T-cell (primary cell): ENCODE measurements at regions not wholly inside any gene's neighbourhood (a gene's known extent, or its start where the extent isn't known, plus 50 kb on each side); places are given as distances from the start of the nearest gene placed in this dataset.

Experiments used
- ATAC-seq, 4 experiments: fragments of 200-7000 bp in 3 of 4; fragments of 150-1000 bp in 1 of 4; cut with Tn5 transposase; replicated peaks in 1 of 4; 1 replicate in 3 of 4; 2 replicates in 1 of 4; pipeline ENCODE4 v1.10.0; 2021; ENCODE audit warnings: moderate library complexity in 3 of 4, mild to moderate bottlenecking in 2 of 4, moderate number of reproducible peaks in 1 of 4
- CTCF ChIA-PET, 2 donors: fragments of 300-600 bp; sonication (Branson Sonifier 250); formaldehyde crosslinking; loops; one replicate each; lab custom pipeline; 2022; ENCODE audit warnings: antibody characterized with exemption in 2 of 2; lab: Charles Lee
- POLR2A ChIA-PET, 2 donors: fragments of 300-600 bp; sonication (Branson Sonifier 250); formaldehyde crosslinking; loops; one replicate each; lab custom pipeline; 2022; ENCODE audit warnings: antibody characterized with exemption in 2 of 2; lab: Charles Lee
- DNase-seq, 35 experiments: peaks; one replicate each; pipeline versions ENCODE4 v3.0.0 to v3.0.0-alpha.2; 2013 to 2023
- H3K27ac ChIP-seq: one replicate; pipeline ENCODE4 v1.5.1; 2013; ENCODE audit warnings: low read length
- H3K27me3 ChIP-seq, 2 experiments: replicated peaks in 1 of 2; 1 replicate in 1 of 2; 2 replicates in 1 of 2; pipeline versions ENCODE4 v1.6.1 to v1.7.0; 2013; ENCODE audit warnings: low read length in 1 of 2, mixed read lengths in 1 of 2; ENCODE audit not compliant: control insufficient read depth in 2 of 2, insufficient read depth in 2 of 2; ENCODE audit errors: extremely low read depth in 1 of 2
- H3K36me3 ChIP-seq, 2 donors: 1 replicate in 1 of 2; 2 replicates in 1 of 2; pipeline versions ENCODE4 v1.6.1 to v1.7.0; 2013; ENCODE audit warnings: low read length in 1 of 2; ENCODE audit not compliant: control insufficient read depth in 2 of 2, insufficient read depth in 1 of 2; ENCODE audit errors: extremely low read depth in 1 of 2
- H3K4me1 ChIP-seq, 2 experiments: 1 replicate in 1 of 2; 2 replicates in 1 of 2; pipeline versions ENCODE4 v1.6.1 to v1.7.0; 2013; ENCODE audit warnings: low read length in 2 of 2, mixed read lengths in 1 of 2; ENCODE audit not compliant: insufficient read depth in 2 of 2, control insufficient read depth in 1 of 2; ENCODE audit errors: extremely low read depth in 1 of 2
- H3K4me3 ChIP-seq, 2 donors: 1 replicate in 1 of 2; 2 replicates in 1 of 2; pipeline versions ENCODE4 v1.5.1 to v1.7.0; 2013; ENCODE audit warnings: mild to moderate bottlenecking in 2 of 2, low read length in 1 of 2, moderate library complexity in 1 of 2; ENCODE audit not compliant: control insufficient read depth in 1 of 2; ENCODE audit errors: extremely low read depth in 1 of 2
- H3K9me3 ChIP-seq: 2 replicates; pipeline ENCODE4 v1.7.0; 2013
- H3K27ac Mint-ChIP-seq, 2 donors: one replicate each; pipeline ENCODE4 v1.8.0; 2020 to 2021; ENCODE audit warnings: mild to moderate bottlenecking in 2 of 2, mixed read lengths in 2 of 2
- H3K27me3 Mint-ChIP-seq, 2 donors: one replicate each; pipeline ENCODE4 v1.8.0; 2021 to 2022; ENCODE audit warnings: mixed read lengths in 2 of 2
- H3K36me3 Mint-ChIP-seq: one replicate; pipeline ENCODE4 v1.8.0; 2021; ENCODE audit warnings: mixed read lengths
- H3K4me1 Mint-ChIP-seq, 3 donors: one replicate each; pipeline ENCODE4 v1.8.0; 2020 to 2022; ENCODE audit warnings: mixed read lengths in 3 of 3, mild to moderate bottlenecking in 1 of 3
- H3K4me3 Mint-ChIP-seq, 3 donors: one replicate each; pipeline ENCODE4 v1.8.0; 2020 to 2022; ENCODE audit warnings: mild to moderate bottlenecking in 3 of 3, mixed read lengths in 3 of 3, moderate library complexity in 3 of 3
- H3K9me3 Mint-ChIP-seq, 3 donors: one replicate each; pipeline ENCODE4 v1.8.0; 2020 to 2022; ENCODE audit warnings: mixed read lengths in 3 of 3
- WGBS: methylation state at CpG from one replicate; pipeline ENCODE4 v1.1.5; 2013; ENCODE audit warnings: missing lambda C conversion rate; ENCODE audit not compliant: insufficient coverage; 5-methylcytosine and 5-hydroxymethylcytosine counted together

DNA sequence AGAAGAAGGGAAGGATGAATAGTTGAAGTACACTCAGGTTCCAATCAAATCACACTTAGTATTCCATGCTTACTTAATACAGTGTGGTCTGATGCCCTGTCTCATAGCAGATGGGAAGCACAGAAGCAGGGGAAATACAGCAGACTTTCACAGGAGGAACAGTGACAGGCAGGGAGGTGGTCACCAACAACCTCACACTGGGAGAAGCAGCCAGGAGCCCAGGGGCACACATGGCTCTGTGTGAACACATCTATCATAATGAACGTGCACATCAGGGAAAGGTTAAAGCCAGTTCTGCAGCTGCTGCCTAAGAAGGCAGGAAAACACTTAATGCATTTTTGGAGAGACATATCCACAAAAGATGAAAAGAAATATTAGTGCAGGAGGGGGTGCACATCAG, 312.3 kb downstream of the MED10 start:
- no peak overlapping the region for H3K27ac Mint-ChIP-seq
- Histone ChIP-seq H3K27me3 (no peaks in the 10 kb centered on the region), H3K27ac (no peak overlapping the region), H3K4me1 (no peaks in the 10 kb centered on the region), H3K36me3 (no peaks in the 10 kb centered on the region), H3K4me3 (no peak overlapping the region), H3K9me3 (no peaks in the 10 kb centered on the region)
- no peak overlapping the region for H3K4me3 Mint-ChIP-seq
- ChIA-PET CTCF (no interaction called here), POLR2A (no interaction called here)
- peaks cover 0 to 3% (median 0%) of the 10 kb centered on the region in 3 donors for H3K9me3 Mint-ChIP-seq
- no peaks in the 10 kb centered on the region for H3K36me3 Mint-ChIP-seq
- DNase-seq, result no peak
- no peaks in the 10 kb centered on the region for H3K4me1 Mint-ChIP-seq
- ATAC-seq, result no peak
- peaks cover 0 to 4% of the 10 kb centered on the region in 2 donors for H3K27me3 Mint-ChIP-seq
- WGBS, result 75% methylated on average over 1 of the region's 1 CpG

DNA sequence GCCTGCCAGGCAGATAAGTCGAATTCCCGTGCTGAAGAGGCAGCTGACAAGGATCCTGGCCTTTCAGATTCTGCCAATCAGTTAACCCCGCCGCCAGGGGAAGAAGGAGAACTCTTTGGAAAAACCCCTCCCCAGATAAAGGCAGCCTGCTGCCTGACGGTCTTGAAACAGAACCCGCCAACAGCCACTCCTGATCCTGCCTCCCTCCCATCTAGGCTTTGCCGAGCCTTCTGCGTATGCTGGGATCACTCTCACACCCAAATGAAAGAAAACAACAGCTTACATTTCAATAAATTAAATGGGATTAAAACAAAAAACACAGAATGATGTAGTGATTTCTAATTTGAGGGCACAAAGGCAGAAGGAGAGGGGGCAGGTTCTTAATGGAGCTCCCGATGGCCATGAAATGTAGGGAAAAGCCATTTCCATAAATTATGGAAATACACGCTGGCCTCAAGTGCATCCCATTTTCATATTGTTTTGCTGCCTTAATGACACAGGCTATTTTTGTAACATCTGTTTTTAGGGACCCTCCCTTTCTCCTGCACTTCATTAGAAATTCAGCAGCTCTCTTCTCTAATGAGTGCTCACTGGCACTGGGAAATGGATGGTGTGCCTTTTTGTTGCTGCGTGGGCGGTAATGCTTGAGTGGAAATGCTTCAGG, 319.1 kb downstream of the MED10 start:
- Mint-ChIP-seq H3K36me3 (no peaks in the 10 kb centered on the region), H3K27me3 (peaks cover 3 to 4% of the 10 kb centered on the region in 2 donors), H3K27ac (no peak overlapping the region), H3K4me3 (no peak overlapping the region), H3K9me3 (no peaks in the 10 kb centered on the region), H3K4me1 (no peaks in the 10 kb centered on the region)
- H3K4me3 ChIP-seq, result no peak overlapping the region
- ChIA-PET POLR2A (no interaction called here), CTCF (no interaction called here)
- 68% methylated on average over 6 of the region's 12 CpGs for WGBS
- DNase-seq (no peak), ATAC-seq (no peak)
- H3K27me3 ChIP-seq, result no peaks in the 10 kb centered on the region
- no peaks in the 10 kb centered on the region for H3K4me1 ChIP-seq
- H3K27ac ChIP-seq, result no peak overlapping the region
- no peaks in the 10 kb centered on the region for H3K36me3 ChIP-seq
- H3K9me3 ChIP-seq, result no peaks in the 10 kb centered on the region

DNA sequence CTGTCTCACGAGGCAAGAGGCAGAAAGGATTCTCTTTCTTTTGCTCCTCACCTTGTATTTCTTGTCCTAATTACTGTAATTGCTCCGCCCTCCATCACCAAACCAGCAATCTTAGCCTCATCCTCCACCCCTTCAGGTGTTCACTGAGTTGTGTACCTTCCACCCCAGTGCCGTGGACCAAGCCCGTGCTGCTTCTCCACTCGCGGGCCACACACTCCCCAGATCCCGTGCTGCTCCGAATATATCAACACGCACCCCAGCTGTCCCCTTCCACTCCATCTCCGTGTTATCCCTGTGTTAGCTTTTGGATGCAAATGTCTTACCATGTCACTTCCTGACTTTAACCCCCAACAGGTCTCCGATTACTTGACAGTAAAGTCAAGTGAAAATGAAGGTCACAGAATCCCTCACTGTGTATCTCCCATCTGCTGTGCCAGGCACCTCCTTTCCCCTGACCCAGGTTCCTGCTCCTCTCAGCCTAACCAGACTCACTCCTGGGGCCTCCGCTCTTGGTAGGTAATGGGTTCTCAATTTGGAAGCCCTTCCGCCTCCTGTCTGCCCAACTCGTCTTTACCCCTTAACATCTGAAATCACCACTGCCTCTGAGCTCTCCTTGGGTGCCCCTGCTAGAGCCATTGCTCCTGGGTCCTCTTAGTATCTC, 320.2 kb downstream of the MED10 start:
- Mint-ChIP-seq H3K9me3 (no peaks in the 10 kb centered on the region), H3K36me3 (no peaks in the 10 kb centered on the region), H3K27ac (no peak overlapping the region), H3K27me3 (peaks cover 4 to 5% of the 10 kb centered on the region in 2 donors), H3K4me1 (no peaks in the 10 kb centered on the region), H3K4me3 (no peak overlapping the region)
- Histone ChIP-seq H3K4me3 (no peak overlapping the region), H3K36me3 (no peaks in the 10 kb centered on the region), H3K9me3 (no peaks in the 10 kb centered on the region), H3K27me3 (no peaks in the 10 kb centered on the region), H3K4me1 (no peaks in the 10 kb centered on the region), H3K27ac (no peak overlapping the region)
- 80% methylated on average over 13 of the region's 14 CpGs for WGBS
- POLR2A ChIA-PET, result no interaction called here
- CTCF ChIA-PET, result no interaction called here
- DNase-seq, result no peak
- no peak for ATAC-seq

GRCh38 chr5:6056280-6056679, 322.1 kb downstream of the MED10 start:
- Mint-ChIP-seq H3K27ac (no peak overlapping the region), H3K36me3 (no peaks in the 10 kb centered on the region), H3K4me1 (no peaks in the 10 kb centered on the region), H3K4me3 (no peak overlapping the region), H3K9me3 (no peaks in the 10 kb centered on the region), H3K27me3 (peaks cover 2 to 5% of the 10 kb centered on the region in 2 donors)
- Histone ChIP-seq H3K27ac (no peak overlapping the region), H3K36me3 (no peaks in the 10 kb centered on the region), H3K9me3 (no peaks in the 10 kb centered on the region), H3K27me3 (no peaks in the 10 kb centered on the region), H3K4me3 (no peak overlapping the region), H3K4me1 (no peaks in the 10 kb centered on the region)
- POLR2A ChIA-PET, result no interaction called here
- 100% methylated on average over 1 of the region's 4 CpGs for WGBS
- DNase-seq (no peak), ATAC-seq (no peak)
- CTCF ChIA-PET, result no interaction called here

DNA sequence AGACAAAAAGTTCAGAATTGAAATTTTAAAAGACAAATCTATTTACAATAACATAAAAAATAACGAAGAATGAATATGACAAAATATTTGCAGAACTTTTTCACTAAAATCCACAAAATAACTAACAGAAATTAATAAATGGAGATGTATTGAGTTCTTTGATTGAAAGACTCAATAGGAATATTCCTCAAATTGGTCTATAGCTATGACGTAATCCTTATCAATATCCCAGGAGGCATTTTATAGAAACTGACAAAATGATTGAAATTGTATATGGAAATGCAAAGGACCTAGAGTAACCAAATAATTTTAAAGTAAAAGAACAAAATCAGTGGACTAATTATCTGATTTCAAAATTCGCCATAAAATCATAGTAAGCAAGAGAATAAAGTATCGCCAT, 328.7 kb downstream of the MED10 start:
- Histone ChIP-seq H3K9me3 (no peaks in the 10 kb centered on the region), H3K36me3 (no peaks in the 10 kb centered on the region), H3K27me3 (peaks cover 0 to 9% of the 10 kb centered on the region in 2 experiments), H3K27ac (no peak overlapping the region), H3K4me3 (no peak overlapping the region), H3K4me1 (no peaks in the 10 kb centered on the region)
- Mint-ChIP-seq H3K9me3 (peaks cover 0 to 7% (median 0%) of the 10 kb centered on the region in 3 donors), H3K36me3 (no peaks in the 10 kb centered on the region), H3K4me1 (no peaks in the 10 kb centered on the region), H3K27me3 (peaks cover 2 to 5% of the 10 kb centered on the region in 2 donors), H3K27ac (no peak overlapping the region), H3K4me3 (no peak overlapping the region)
- ATAC-seq, result no peak
- ChIA-PET POLR2A (no interaction called here), CTCF (no interaction called here)
- WGBS, result no CpG with 5 or more reads among the region's 4 CpGs
- no peak for DNase-seq

DNA sequence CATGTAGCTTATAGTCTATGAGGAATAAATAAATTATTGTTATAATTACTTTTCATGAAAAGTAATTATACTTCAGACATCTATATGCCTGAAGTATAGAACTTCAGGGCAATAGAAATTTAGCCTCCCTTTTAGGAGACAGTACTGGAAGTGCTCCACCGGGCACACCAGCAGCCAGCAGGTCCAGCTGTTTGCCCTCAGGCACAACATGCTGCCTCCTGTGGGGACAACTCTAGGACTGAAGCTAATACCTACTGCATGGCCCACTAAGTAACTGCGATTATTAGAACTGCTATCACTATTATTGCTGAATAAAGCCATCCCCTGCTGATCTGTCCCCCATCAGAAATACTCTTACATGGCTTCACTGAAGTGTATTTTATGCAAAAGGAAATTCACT, 329.6 kb downstream of the MED10 start:
- Mint-ChIP-seq H3K27me3 (peaks cover 2 to 4% of the 10 kb centered on the region in 2 donors), H3K9me3 (peaks cover 0 to 7% (median 0%) of the 10 kb centered on the region in 3 donors), H3K36me3 (no peaks in the 10 kb centered on the region), H3K27ac (no peak overlapping the region), H3K4me3 (no peak overlapping the region), H3K4me1 (no peaks in the 10 kb centered on the region)
- H3K9me3 ChIP-seq, result no peaks in the 10 kb centered on the region
- CTCF ChIA-PET, result no interaction called here
- H3K4me3 ChIP-seq, result no peak overlapping the region
- no peaks in the 10 kb centered on the region for H3K4me1 ChIP-seq
- POLR2A ChIA-PET, result interaction anchor here in 1 of 2 donors (0.6 kb wide), 1 partner anchor 48 kb away, joined by 3 read pairs; no protein-coding TSS in a partner anchor
- no peak for ATAC-seq
- 67% methylated on average over 1 of the region's 2 CpGs for WGBS
- DNase-seq, result no peak
- no peak overlapping the region for H3K27ac ChIP-seq
- no peaks in the 10 kb centered on the region for H3K36me3 ChIP-seq
- peaks cover 0 to 18% of the 10 kb centered on the region in 2 experiments for H3K27me3 ChIP-seq
